Spleen (tissue), 7 donors: ENCODE measurements at regions not wholly inside any gene's neighbourhood (a gene's known extent, or its start where the extent isn't known, plus 50 kb on each side); places are given as distances from the start of the nearest gene placed in this dataset.

Source experiments
- CTCF ChIP-seq, 11 experiments: fragments of 200-600 bp in 7 of 11; fragments of 450-650 bp in 4 of 11; sonication (generic) in 4 of 11; IDR thresholded peaks in 8 of 11; conservative IDR thresholded peaks in 3 of 11; 1 replicate in 7 of 11; 2 replicates in 4 of 11; pipeline versions ENCODE4 v1.4.0 to v1.8.0; 2016 to 2021; ENCODE audit warnings: antibody characterized with exemption in 11 of 11, inconsistent platforms in 4 of 11, mild to moderate bottlenecking in 1 of 11
- POLR2A ChIP-seq, 3 donors: fragments of 450-650 bp; IDR thresholded peaks; one replicate each; pipeline ENCODE4 v1.5.1; 2017; ENCODE audit warnings: antibody characterized with exemption in 3 of 3, mild to moderate bottlenecking in 1 of 3
- donor health status: DM: no; HTN: no; CAD: no; lungs with moderate emphysema.
- donor health status: DM: no; HTN: no; CAD: no.
- donor health status: DM: no; HTN: no; CAD: no.

DNA sequence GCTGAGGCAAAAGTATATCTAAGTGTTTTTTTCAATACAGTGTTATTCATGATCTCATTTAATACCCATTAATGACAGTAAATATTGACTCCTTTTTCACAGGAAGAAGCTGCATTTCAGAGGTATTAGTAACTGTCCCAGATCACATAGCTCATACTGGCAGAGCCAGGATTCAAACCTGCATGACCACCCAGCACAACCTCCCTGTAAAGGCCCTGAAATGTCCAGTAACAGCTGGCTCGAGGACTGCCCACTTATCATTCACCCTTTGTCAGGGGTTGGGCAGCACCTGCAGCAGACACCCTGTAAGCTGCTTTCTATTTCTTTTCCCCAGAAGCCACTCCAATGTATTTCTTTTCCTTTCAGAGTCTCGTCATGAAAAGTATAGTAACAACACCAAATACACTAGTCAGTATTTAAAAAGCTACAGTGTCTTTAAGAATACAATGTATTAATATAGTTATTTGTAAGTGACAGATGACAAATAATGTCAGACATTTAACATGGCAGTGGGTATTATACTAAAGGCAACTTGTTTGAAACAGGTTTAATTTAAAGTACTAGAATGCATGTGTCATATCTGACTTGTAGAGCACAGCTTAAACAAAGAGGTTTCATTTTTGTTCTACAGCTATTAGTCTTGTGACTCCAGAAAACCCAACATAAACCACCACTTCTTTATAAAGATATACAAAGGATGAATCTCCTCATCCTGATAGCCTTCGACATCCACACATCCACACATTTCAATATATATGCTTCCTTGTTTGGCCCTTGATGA, 841.6 kb upstream of the GJE1 start:
- TF ChIP-seq CTCF (IDR thresholded peaks at IDR 0.05 in 8 of 11, conservative IDR thresholded peaks at IDR 0.05 in 3 of 11), result no peak
- TF ChIP-seq POLR2A (IDR thresholded peaks at IDR 0.05), result no peak
